ENCODE measurements at regions not wholly inside any gene's neighbourhood (a gene's known extent, or its start where the extent isn't known, plus 50 kb on each side); places are given as distances from the start of the nearest gene placed in this dataset.

DNA sequence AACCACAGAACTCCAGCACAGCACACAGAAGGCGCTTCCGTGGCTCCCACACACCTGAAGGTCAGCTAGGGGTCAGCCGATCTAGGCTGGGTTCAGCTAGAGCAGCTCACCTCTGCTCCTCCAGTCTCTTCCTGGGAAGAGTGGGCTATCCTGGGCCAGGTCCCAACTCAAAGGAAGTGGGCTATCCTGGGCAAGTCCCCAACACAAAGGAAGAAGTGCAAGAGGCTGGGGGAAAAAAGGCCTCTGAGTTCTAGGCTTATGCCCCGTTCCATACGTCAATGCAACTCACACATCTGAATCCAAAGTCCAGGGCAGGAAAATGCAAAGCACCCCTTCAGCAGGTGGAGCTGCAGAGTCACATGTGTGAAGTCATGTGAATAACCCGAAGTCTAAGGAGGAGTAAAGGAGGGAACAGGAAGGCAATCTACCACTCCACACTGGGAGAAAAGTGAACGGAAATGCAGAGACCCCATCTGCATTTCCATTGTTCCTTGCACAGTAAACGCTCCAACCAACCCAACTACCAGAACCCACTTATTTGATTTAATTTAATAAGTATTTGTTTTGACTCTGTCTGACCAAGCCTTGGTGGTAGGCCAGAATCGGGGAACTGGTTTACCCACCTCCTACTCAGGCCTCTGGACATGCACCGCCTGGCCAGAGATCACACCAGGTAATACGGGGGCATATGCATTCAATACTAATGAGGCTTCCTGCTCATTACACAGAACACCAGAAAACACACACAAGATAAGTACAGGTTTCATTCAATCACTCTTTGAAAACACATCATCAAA, 95.5 kb upstream of the RNF32 start:
- POLR2A ChIA-PET, result no interaction called here
- Mint-ChIP-seq H3K27ac (no peak overlapping the region), H3K4me3 (no peak overlapping the region), H3K4me1 (no peaks in the 10 kb centered on the region), H3K9me3 (peaks cover 0 to 13% (median 9%) of the 10 kb centered on the region in 5 donors), H3K27me3 (peaks cover 8 to 24% of the 10 kb centered on the region in 2 donors), H3K36me3 (peaks cover 0 to 4% (median 2%) of the 10 kb centered on the region in 3 donors)
- Histone ChIP-seq H3K36me3 (ENCODE audit: insufficient read depth, low read length) (no peaks in the 10 kb centered on the region), H3K4me1 (ENCODE audit: insufficient read depth, low read length) (no peaks in the 10 kb centered on the region), H3K9me3 (ENCODE audit: low read length) (no peaks in the 10 kb centered on the region), H3K27ac (ENCODE audit: low read depth, low read length) (no peak overlapping the region), H3K4me3 (ENCODE audit: low read length) (no peak overlapping the region), H3K27me3 (ENCODE audit: insufficient read depth, low read length, poor library complexity, severe bottlenecking) (no peaks in the 10 kb centered on the region)
- no peak for DNase-seq
- CTCF ChIA-PET, result no interaction called here

DNA sequence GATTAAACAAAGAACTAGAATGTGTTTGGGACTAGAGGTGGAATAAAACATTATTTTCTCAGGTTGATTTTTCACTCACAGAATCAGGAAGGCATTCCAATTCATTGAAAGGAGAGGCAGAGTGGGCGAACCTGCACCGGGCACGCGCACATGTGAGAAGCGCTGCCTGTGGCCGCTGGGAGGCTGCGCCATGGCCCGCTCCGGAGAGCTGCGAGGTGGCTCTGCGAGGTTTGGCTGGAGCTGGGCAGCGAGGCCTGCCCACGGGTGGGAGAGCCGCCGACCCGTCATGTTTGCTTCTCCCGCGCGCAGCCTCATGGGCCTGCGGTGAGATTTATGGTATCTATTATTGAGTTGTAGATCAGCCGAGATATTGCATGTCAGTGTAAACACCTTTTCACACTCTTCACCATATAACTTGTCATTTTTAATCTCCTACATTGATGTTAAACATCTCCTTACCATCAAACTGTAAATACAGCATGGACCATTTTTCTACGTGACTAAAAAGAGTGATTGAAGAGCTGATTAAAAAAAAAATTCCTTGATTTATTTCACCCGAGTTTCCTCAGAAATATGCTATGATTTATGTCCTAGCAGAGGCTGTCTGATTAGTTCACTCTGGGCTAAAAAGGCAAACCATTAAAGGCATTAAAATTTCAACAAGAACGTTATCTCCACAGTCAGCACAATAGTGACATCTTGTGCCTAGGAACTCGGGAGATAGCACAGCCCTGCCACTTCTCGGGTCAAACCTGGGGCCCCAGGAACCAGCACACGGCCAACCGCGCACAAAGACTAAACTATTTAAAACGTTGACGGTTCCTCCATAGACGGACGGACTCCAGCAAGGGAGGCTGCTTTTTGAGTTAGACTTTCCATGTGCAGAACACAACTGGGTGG, 96.6 kb upstream of the RNF32 start:
- H3K27ac Mint-ChIP-seq, result no peak overlapping the region
- DNase-seq, result no peak
- Histone ChIP-seq H3K4me1 (ENCODE audit: insufficient read depth, low read length) (no peaks in the 10 kb centered on the region), H3K36me3 (ENCODE audit: insufficient read depth, low read length) (no peaks in the 10 kb centered on the region), H3K27ac (ENCODE audit: low read depth, low read length) (no peak overlapping the region), H3K27me3 (ENCODE audit: insufficient read depth, low read length, poor library complexity, severe bottlenecking) (no peaks in the 10 kb centered on the region), H3K9me3 (ENCODE audit: low read length) (no peaks in the 10 kb centered on the region), H3K4me3 (ENCODE audit: low read length) (no peak overlapping the region)
- no peaks in the 10 kb centered on the region for H3K4me1 Mint-ChIP-seq
- peaks cover 0 to 8% (median 5%) of the 10 kb centered on the region in 5 donors for H3K9me3 Mint-ChIP-seq
- H3K27me3 Mint-ChIP-seq, result peaks cover 10 to 15% of the 10 kb centered on the region in 2 donors
- H3K4me3 Mint-ChIP-seq, result no peak overlapping the region
- ChIA-PET POLR2A (no interaction called here), CTCF (no interaction called here)
- peaks cover 0 to 2% (median 0%) of the 10 kb centered on the region in 3 donors for H3K36me3 Mint-ChIP-seq

DNA sequence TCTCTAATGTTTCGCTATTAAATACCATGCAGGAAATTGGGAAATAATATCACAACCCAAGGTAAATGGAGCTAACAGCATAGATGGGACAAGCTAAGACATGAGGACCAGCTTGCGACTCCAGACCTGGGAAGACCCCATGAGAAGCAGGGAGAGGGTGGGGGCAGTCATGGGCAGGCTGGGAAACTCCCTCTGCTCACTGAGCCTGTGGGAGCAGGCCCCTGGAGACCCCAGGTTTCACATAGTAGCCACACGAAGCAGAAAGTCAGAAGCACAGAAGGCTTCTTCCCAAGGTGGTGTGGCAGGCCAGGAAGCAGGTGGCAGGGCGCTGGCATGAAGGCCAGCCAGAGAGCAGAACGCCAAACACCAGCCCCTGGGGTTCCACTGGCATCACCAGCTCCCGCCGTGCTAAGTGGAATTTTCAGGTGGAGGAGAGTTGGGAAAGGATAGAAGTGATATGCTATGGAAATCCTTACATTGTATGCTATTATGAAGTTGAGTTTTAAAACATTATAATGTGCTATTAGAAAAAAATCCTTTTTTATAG, 99.9 kb upstream of the RNF32 start:
- POLR2A ChIA-PET, result no interaction called here
- Mint-ChIP-seq H3K4me1 (no peaks in the 10 kb centered on the region), H3K36me3 (no peaks in the 10 kb centered on the region), H3K27me3 (peaks cover 8 to 16% of the 10 kb centered on the region in 2 donors), H3K9me3 (no peaks in the 10 kb centered on the region), H3K4me3 (no peak overlapping the region), H3K27ac (no peak overlapping the region)
- no peaks in the 10 kb centered on the region for H3K36me3 ChIP-seq (ENCODE audit: insufficient read depth, low read length)
- no peaks in the 10 kb centered on the region for H3K27me3 ChIP-seq (ENCODE audit: insufficient read depth, low read length, poor library complexity, severe bottlenecking)
- no peaks in the 10 kb centered on the region for H3K9me3 ChIP-seq (ENCODE audit: low read length)
- CTCF ChIA-PET, result no interaction called here
- no peak overlapping the region for H3K4me3 ChIP-seq (ENCODE audit: low read length)
- no peak for DNase-seq
- H3K27ac ChIP-seq (ENCODE audit: low read depth, low read length), result no peak overlapping the region
- no peaks in the 10 kb centered on the region for H3K4me1 ChIP-seq (ENCODE audit: insufficient read depth, low read length)

DNA sequence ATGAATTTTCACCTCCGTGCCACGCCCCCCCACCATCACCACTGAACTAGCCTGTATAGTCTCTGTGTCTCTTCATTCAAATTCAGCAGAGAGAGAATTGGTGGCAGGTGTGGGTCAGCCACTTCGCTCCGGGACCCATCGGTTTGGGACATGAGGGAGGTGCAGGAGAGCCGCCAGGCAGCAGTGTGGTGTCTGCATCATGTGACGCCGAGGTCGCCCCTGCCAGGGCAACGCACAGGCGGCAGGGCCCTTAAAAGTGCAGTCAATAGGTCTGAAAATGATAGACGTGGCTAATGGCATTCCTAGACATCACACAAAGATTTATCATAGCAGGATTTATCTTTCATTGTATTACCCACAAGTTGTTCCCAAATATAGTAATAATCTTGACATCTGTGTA, 100.6 kb upstream of the RNF32 start:
- Histone ChIP-seq H3K4me3 (ENCODE audit: low read length) (no peak overlapping the region), H3K36me3 (ENCODE audit: insufficient read depth, low read length) (no peaks in the 10 kb centered on the region), H3K27me3 (ENCODE audit: insufficient read depth, low read length, poor library complexity, severe bottlenecking) (no peaks in the 10 kb centered on the region), H3K4me1 (ENCODE audit: insufficient read depth, low read length) (no peaks in the 10 kb centered on the region), H3K27ac (ENCODE audit: low read depth, low read length) (no peak overlapping the region), H3K9me3 (ENCODE audit: low read length) (no peaks in the 10 kb centered on the region)
- Mint-ChIP-seq H3K9me3 (no peaks in the 10 kb centered on the region), H3K36me3 (no peaks in the 10 kb centered on the region), H3K27me3 (peaks cover 8 to 15% of the 10 kb centered on the region in 2 donors), H3K4me1 (no peaks in the 10 kb centered on the region), H3K4me3 (no peak overlapping the region), H3K27ac (no peak overlapping the region)
- POLR2A ChIA-PET, result no interaction called here
- CTCF ChIA-PET, result no interaction called here
- DNase-seq, result no peak

DNA sequence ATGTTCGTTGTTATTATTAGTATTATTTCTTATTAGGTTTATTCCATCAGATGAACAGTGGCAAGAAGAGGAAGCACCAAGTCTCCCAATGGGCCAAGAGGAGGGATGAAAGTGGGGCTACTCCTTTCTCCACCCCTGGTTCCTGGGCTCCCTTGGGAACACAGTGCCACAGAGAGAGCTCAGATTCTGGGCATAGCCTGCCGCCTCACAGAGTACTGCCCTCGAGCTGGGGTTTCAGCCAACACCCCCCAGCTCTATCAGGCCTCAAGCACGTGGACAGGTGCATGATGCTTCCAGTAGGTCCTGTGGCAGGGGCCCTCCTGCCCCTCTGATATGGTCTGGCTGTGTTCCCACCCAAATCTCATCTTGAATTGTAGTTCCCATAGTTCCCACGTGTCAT, 103.6 kb upstream of the RNF32 start:
- CTCF ChIA-PET, result no interaction called here

DNA sequence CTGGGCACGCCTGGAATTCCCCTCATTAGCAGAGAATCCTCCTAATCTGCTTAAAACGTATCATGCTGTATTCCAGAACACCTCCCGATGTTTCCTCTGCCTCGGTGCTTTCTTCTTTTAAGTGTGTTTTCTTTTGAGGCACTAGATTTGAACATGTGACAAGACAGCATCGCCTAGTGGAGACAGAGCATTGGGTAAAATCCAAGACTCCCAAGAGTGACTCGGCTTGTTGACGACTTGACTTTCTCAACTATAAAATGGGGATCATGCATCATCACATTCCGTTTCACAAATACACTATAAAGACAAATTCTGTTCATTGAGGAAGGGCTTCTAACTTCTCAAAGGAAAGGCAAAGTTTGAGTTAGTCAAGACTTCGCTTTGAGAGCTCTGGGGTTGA, 105.6 kb upstream of the RNF32 start:
- H3K9me3 ChIP-seq (ENCODE audit: low read length), result no peaks in the 10 kb centered on the region
- no peak for DNase-seq
- no peaks in the 10 kb centered on the region for H3K4me1 ChIP-seq (ENCODE audit: insufficient read depth, low read length)
- Mint-ChIP-seq H3K27ac (no peak overlapping the region), H3K36me3 (no peaks in the 10 kb centered on the region), H3K27me3 (peaks cover 7 to 11% of the 10 kb centered on the region in 2 donors), H3K9me3 (no peaks in the 10 kb centered on the region), H3K4me3 (no peak overlapping the region), H3K4me1 (no peaks in the 10 kb centered on the region)
- H3K4me3 ChIP-seq (ENCODE audit: low read length), result no peak overlapping the region
- H3K27ac ChIP-seq (ENCODE audit: low read depth, low read length), result no peak overlapping the region
- H3K36me3 ChIP-seq (ENCODE audit: insufficient read depth, low read length), result no peaks in the 10 kb centered on the region
- ChIA-PET CTCF (no interaction called here), POLR2A (no interaction called here)
- no peaks in the 10 kb centered on the region for H3K27me3 ChIP-seq (ENCODE audit: insufficient read depth, low read length, poor library complexity, severe bottlenecking)

More for the DNA sequence above, 103.6 kb upstream of the RNF32 start:
- H3K27me3 ChIP-seq (ENCODE audit: insufficient read depth, low read length, poor library complexity, severe bottlenecking), result no peaks in the 10 kb centered on the region
- POLR2A ChIA-PET, result no interaction called here
- H3K9me3 Mint-ChIP-seq, result no peaks in the 10 kb centered on the region
- H3K4me1 Mint-ChIP-seq, result no peaks in the 10 kb centered on the region
- H3K9me3 ChIP-seq (ENCODE audit: low read length), result no peaks in the 10 kb centered on the region
- H3K27ac Mint-ChIP-seq, result no peak overlapping the region
- H3K4me3 ChIP-seq (ENCODE audit: low read length), result no peak overlapping the region
- DNase-seq, result no peak
- H3K27ac ChIP-seq (ENCODE audit: low read depth, low read length), result no peak overlapping the region
- peaks cover 12 to 14% of the 10 kb centered on the region in 2 donors for H3K27me3 Mint-ChIP-seq
- H3K36me3 ChIP-seq (ENCODE audit: insufficient read depth, low read length), result no peaks in the 10 kb centered on the region
- no peaks in the 10 kb centered on the region for H3K4me1 ChIP-seq (ENCODE audit: insufficient read depth, low read length)
- H3K36me3 Mint-ChIP-seq, result no peaks in the 10 kb centered on the region
- H3K4me3 Mint-ChIP-seq, result no peak overlapping the region

DNA sequence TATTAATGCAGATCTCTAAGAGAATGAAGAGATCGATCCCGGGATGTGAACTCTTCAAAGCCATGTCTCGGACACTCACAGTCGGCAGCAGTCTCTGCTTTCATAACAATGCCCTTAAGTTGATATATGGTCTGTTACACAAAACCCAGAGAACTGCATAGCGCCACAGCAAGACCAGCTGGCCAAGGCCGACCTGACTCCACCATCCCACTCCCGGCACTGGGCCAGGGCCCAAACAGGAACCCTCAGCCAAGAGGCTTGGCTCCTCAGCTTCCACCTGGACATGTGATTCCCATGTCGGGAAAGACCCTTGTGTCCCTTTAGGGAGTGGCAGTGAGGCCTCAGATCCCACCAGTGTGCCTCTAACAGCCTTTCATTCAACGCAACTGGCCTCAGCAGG, 106.6 kb upstream of the RNF32 start:
- Histone ChIP-seq H3K27ac (ENCODE audit: low read depth, low read length) (no peak overlapping the region), H3K4me1 (ENCODE audit: insufficient read depth, low read length) (no peaks in the 10 kb centered on the region), H3K4me3 (ENCODE audit: low read length) (no peak overlapping the region), H3K9me3 (ENCODE audit: low read length) (no peaks in the 10 kb centered on the region), H3K36me3 (ENCODE audit: insufficient read depth, low read length) (no peaks in the 10 kb centered on the region), H3K27me3 (ENCODE audit: insufficient read depth, low read length, poor library complexity, severe bottlenecking) (no peaks in the 10 kb centered on the region)
- H3K9me3 Mint-ChIP-seq, result no peaks in the 10 kb centered on the region
- no peak overlapping the region for H3K27ac Mint-ChIP-seq
- no peaks in the 10 kb centered on the region for H3K4me1 Mint-ChIP-seq
- DNase-seq, result no peak
- H3K27me3 Mint-ChIP-seq, result peaks cover 6 to 11% of the 10 kb centered on the region in 2 donors
- ChIA-PET CTCF (no interaction called here), POLR2A (no interaction called here)
- no peaks in the 10 kb centered on the region for H3K36me3 Mint-ChIP-seq
- no peak overlapping the region for H3K4me3 Mint-ChIP-seq

DNA sequence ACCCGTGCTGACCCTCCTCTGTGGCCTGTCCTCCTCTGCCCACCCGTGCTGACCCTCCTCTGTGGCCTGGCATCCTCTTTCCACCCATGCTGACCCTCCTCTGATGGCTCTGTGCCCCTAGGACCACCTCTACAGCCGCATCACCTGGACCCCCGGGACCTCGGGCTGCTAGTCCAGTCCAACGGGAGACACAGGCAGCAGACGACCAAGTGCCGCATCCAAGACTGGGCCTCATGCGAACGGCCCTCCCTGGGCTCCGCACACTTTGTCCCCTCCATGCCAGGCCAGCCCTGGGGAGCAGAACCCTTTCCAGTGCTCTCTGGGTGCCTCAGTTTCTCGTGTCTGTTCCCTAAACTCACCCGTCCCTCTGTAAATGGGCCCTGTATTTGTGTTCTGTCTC, 107.2 kb upstream of the RNF32 start:
- Mint-ChIP-seq H3K4me1 (no peaks in the 10 kb centered on the region), H3K27me3 (peaks cover 6 to 11% of the 10 kb centered on the region in 2 donors), H3K9me3 (no peaks in the 10 kb centered on the region), H3K36me3 (no peaks in the 10 kb centered on the region), H3K27ac (no peak overlapping the region), H3K4me3 (no peak overlapping the region)
- no peaks in the 10 kb centered on the region for H3K36me3 ChIP-seq (ENCODE audit: insufficient read depth, low read length)
- POLR2A ChIA-PET, result no interaction called here
- CTCF ChIA-PET, result no interaction called here
- no peaks in the 10 kb centered on the region for H3K27me3 ChIP-seq (ENCODE audit: insufficient read depth, low read length, poor library complexity, severe bottlenecking)
- no peaks in the 10 kb centered on the region for H3K4me1 ChIP-seq (ENCODE audit: insufficient read depth, low read length)
- no peak overlapping the region for H3K4me3 ChIP-seq (ENCODE audit: low read length)
- H3K9me3 ChIP-seq (ENCODE audit: low read length), result no peaks in the 10 kb centered on the region
- no peak overlapping the region for H3K27ac ChIP-seq (ENCODE audit: low read depth, low read length)
- DNase-seq, result no peak

Data from CD8-positive, alpha-beta memory T cell (primary cell).